Heart left ventricle (tissue), 13 donors: ENCODE measurements at regions not wholly inside any gene's neighbourhood (a gene's known extent, or its start where the extent isn't known, plus 50 kb on each side); places are given as distances from the start of the nearest gene placed in this dataset.

Experiments
- CTCF ChIP-seq, 12 donors: fragments of 200-600 bp; sonication (generic) in 4 of 12; IDR thresholded peaks; one replicate each; pipeline versions ENCODE4 v1.5.0 to v1.8.0; 2018 to 2022; ENCODE audit warnings: antibody characterized with exemption in 12 of 12, mild to moderate bottlenecking in 5 of 12
- POLR2A ChIP-seq, 2 donors: fragments of 450-650 bp; IDR thresholded peaks; one replicate each; pipeline ENCODE4 v1.6.1; 2017; ENCODE audit warnings: antibody characterized with exemption in 2 of 2, mild to moderate bottlenecking in 2 of 2, moderate library complexity in 2 of 2
- donor health status: ischemic (EF 13 %, LVEDD 7.1; RV severe dilation, severe dysfunction).
- donor health status: DM: no; HTN: yes; CAD: no.
- donor health status: DM: no; HTN: no; CAD: no.
- donor health status: ischemic (EF 25% LVEDD 6.9; RV normal size, moderate dysfunction).
- donor health status: ischemic (EF 25% LVEDD 5.7; RV mildly dilated, moderate dysfunction).
- donor health status: ischemic (EF 35%, LVEDD 5.7; RV mildly dilated, moderate dysfunction).
- donor health status: nonischemic (EF 11% LVEDD 7.7; RV severe dilation, severe dysfunction).
- donor health status: DM: yes; HTN: yes; CAD: no.
- donor health status: PGD.
- donor health status: ischemic (EF 29% LVEDD 5.4; RV normal size, mild dysfunction).
- donor health status: nonischemic (EF 23%, LVEDD 6.1; RV moderate dilation, normal function).

DNA sequence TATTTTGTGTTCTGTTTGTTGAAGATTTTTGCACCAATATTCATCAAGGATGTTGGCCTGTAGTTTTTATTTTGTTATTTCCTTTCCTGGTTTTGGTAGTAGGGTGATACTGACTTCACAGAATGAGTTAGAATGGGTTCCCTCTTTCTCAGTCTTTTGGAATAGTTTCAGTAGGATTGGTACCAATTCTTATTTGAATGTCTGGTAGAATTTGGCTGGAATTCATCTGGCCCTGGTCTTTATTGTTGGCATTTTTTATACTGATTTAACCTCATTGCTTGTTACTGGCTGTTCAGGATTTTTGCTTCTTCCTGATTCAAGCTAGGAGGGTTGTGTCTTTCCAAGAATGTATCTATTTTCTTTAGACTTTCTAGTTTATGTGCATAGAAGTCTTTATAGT is 263.7 kb downstream of the SOX11 start:
- TF ChIP-seq CTCF (IDR thresholded peaks at IDR 0.05) (no peak), POLR2A (IDR thresholded peaks at IDR 0.05) (no peak)
